Fibroblast of the aortic adventitia (primary cell): ENCODE measurements at regions not wholly inside any gene's neighbourhood (a gene's known extent, or its start where the extent isn't known, plus 50 kb on each side); places are given as distances from the start of the nearest gene placed in this dataset.

Experiments
- DNase-seq: peaks from one replicate; pipeline ENCODE4 v3.0.0-alpha.2; 2010; ENCODE audit warnings: low read depth
- H3K4me3 ChIP-seq: 2 replicates; pipeline ENCODE4 v1.5.1; 2011; ENCODE audit warnings: low read depth, mild to moderate bottlenecking, control low read depth, low read length, moderate library complexity
- CTCF ChIP-seq: IDR thresholded peaks from 2 replicates; pipeline ENCODE4 v1.5.1; 2011; ENCODE audit warnings: mild to moderate bottlenecking, low read length, control low read depth, inconsistent platforms; ENCODE audit not compliant: insufficient read depth

GRCh38 chr6:134787261-134787877 is 162.5 kb downstream of the ALDH8A1 start:
- peak; percentile 65 for DNase-seq
- no peak for TF ChIP-seq CTCF
- no peak overlapping the region for H3K4me3 ChIP-seq

- TF ChIP-seq CTCF, result no peak
- H3K4me3 ChIP-seq, result no peak overlapping the region
- no peak for DNase-seq
Measured at GRCh38 chr6:134784336-134784735, 165.6 kb downstream of the ALDH8A1 start.

- no peak overlapping the region for H3K4me3 ChIP-seq
- DNase-seq, result no peak
- no peak for TF ChIP-seq CTCF
Measured at GRCh38 chr6:134778431-134778830, 171.5 kb downstream of the ALDH8A1 start.

GRCh38 chr6:134774201-134774638 is 175.7 kb downstream of the ALDH8A1 start:
- peak; percentile 78 for DNase-seq
- no peak overlapping the region for H3K4me3 ChIP-seq
- no peak for TF ChIP-seq CTCF

- H3K4me3 ChIP-seq, result no peak overlapping the region
- no peak for DNase-seq
- no peak for TF ChIP-seq CTCF
Measured at GRCh38 chr6:134772671-134773360, 177.1 kb downstream of the ALDH8A1 start.

- no peak for DNase-seq
- H3K4me3 ChIP-seq, result no peak overlapping the region
- TF ChIP-seq CTCF, result no peak
Measured at GRCh38 chr6:134768931-134769330, 181.0 kb downstream of the ALDH8A1 start.
